PC-3 (cell line): ENCODE measurements at regions not wholly inside any gene's neighbourhood (a gene's known extent, or its start where the extent isn't known, plus 50 kb on each side); places are given as distances from the start of the nearest gene placed in this dataset.

Experiments
- EZH2phosphoT487 ChIP-seq: fragments of 300-600 bp; sonication (generic); IDR thresholded peaks from 2 replicates; pipeline ENCODE4 v1.6.1; 2018; ENCODE audit warnings: mild to moderate bottlenecking, antibody characterized with exemption, low read length, borderline replicate concordance
- TF ChIP-seq, protein P1 (sequence below): fragments of 300-600 bp; sonication (generic); conservative IDR thresholded peaks from 2 replicates; pipeline ENCODE4 v1.5.1; 2017; ENCODE audit warnings: antibody characterized with exemption, low read depth, mild to moderate bottlenecking, low read length

DNA sequence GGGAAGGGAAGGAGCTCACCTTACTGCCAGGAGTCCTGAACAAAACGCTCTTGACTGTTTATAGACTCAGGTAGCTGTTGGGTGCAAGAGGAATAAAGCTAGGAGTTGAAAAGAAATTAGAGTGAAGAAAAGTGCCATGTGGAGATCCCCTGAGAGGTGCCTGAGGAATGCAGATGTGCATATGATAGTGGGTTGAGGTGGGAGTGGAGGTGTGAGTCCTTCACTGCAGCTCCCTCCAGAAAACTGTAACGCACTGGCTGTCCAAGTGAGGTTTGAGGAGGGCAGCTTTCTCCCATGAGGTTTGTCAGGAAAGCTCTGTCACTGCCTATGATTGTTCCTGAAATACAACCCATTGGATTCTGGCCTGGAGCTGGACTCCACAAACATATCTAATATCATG lies 904.8 kb upstream of the POT1 start:
- no peak for TF ChIP-seq EZH2phosphoT487
- TF ChIP-seq, protein P1, sequence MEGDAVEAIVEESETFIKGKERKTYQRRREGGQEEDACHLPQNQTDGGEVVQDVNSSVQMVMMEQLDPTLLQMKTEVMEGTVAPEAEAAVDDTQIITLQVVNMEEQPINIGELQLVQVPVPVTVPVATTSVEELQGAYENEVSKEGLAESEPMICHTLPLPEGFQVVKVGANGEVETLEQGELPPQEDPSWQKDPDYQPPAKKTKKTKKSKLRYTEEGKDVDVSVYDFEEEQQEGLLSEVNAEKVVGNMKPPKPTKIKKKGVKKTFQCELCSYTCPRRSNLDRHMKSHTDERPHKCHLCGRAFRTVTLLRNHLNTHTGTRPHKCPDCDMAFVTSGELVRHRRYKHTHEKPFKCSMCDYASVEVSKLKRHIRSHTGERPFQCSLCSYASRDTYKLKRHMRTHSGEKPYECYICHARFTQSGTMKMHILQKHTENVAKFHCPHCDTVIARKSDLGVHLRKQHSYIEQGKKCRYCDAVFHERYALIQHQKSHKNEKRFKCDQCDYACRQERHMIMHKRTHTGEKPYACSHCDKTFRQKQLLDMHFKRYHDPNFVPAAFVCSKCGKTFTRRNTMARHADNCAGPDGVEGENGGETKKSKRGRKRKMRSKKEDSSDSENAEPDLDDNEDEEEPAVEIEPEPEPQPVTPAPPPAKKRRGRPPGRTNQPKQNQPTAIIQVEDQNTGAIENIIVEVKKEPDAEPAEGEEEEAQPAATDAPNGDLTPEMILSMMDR, result no peak
